SK-N-SH (cell line): ENCODE measurements at regions not wholly inside any gene's neighbourhood (a gene's known extent, or its start where the extent isn't known, plus 50 kb on each side); places are given as distances from the start of the nearest gene placed in this dataset.

Experiments used
- CTCF ChIA-PET: fragments of 300-600, 350-600 bp; formaldehyde crosslinking; extraction: SDS; loops from one replicate; lab custom pipeline; 2021; lab: Yijun Ruan, JAX
- POLR2A ChIA-PET: fragments of 350-600 bp; sonication (Branson Sonifier 250); formaldehyde crosslinking; extraction: SDS; loops from one replicate; lab custom pipeline; 2020; ENCODE audit warnings: antibody characterized with exemption, inconsistent platforms; lab: Yijun Ruan, JAX
- DNase-seq: peaks from one replicate; pipeline ENCODE4 v3.0.0; 2012
- H2AFZ ChIP-seq: fragments of 200-600 bp; sonication (generic); 2 replicates; pipeline ENCODE4 v1.8.1; 2016; ENCODE audit warnings: antibody characterized with exemption, mild to moderate bottlenecking, low read depth
- H3F3A ChIP-seq: fragments of 200-600 bp; sonication (generic); replicated peaks from 2 replicates; pipeline ENCODE3; 2016; ENCODE audit warnings: antibody characterized with exemption, mild to moderate bottlenecking; ENCODE audit not compliant: insufficient read depth
- H3K27ac ChIP-seq, 2 experiments: fragments of 200-500 bp in 1 of 2; fragments of 200-600 bp in 1 of 2; sonication (Bioruptor generic) in 1 of 2; sonication (generic), shearing (Covaris generic) in 1 of 2; 2 replicates each; pipeline versions ENCODE4 v1.5.1 to v1.6.1; 2014 to 2016; ENCODE audit warnings: low read depth in 2 of 2, inconsistent platforms in 1 of 2, low read length in 1 of 2, mild to moderate bottlenecking in 1 of 2, mixed read lengths in 1 of 2
- H3K27me3 ChIP-seq: fragments of 200-600 bp; sonication (generic), shearing (Covaris generic); 2 replicates; pipeline ENCODE4 v1.6.1; 2016; ENCODE audit warnings: mixed run types; ENCODE audit not compliant: insufficient read depth
- H3K36me3 ChIP-seq, 2 experiments: fragments of 200-500 bp in 1 of 2; fragments of 200-600 bp in 1 of 2; sonication (Bioruptor generic) in 1 of 2; sonication (generic) in 1 of 2; replicated peaks in 1 of 2; 2 replicates each; pipeline versions ENCODE3 to v1.5.1; 2014 to 2016; ENCODE audit warnings: low read length in 1 of 2, mild to moderate bottlenecking in 1 of 2; ENCODE audit not compliant: insufficient read depth in 2 of 2, control insufficient read depth in 1 of 2
- H3K4me1 ChIP-seq, 2 experiments: fragments of 200-500 bp in 1 of 2; fragments of 200-600 bp in 1 of 2; sonication (Bioruptor generic) in 1 of 2; sonication (generic), shearing (Covaris generic) in 1 of 2; 2 replicates each; pipeline versions ENCODE4 v1.5.1 to v1.6.1; 2014 to 2016; ENCODE audit warnings: low read depth in 1 of 2, low read length in 1 of 2, mixed run types in 1 of 2; ENCODE audit not compliant: insufficient read depth in 2 of 2, control insufficient read depth in 1 of 2
- H3K4me2 ChIP-seq: fragments of 200-600 bp; sonication (generic), shearing (Covaris generic); 2 replicates; pipeline ENCODE4 v1.6.1; 2017; ENCODE audit warnings: mixed run types
- H3K4me3 ChIP-seq, 2 experiments: fragments of 200-500 bp in 1 of 2; fragments of 200-600 bp in 1 of 2; sonication (Bioruptor generic) in 1 of 2; sonication (generic), shearing (Covaris generic) in 1 of 2; 2 replicates each; pipeline versions ENCODE4 v1.5.1 to v1.8.1; 2014 to 2016; ENCODE audit warnings: low read depth in 2 of 2, inconsistent platforms in 1 of 2, low read length in 1 of 2, mild to moderate bottlenecking in 1 of 2, mixed read lengths in 1 of 2, moderate library complexity in 1 of 2
- H3K79me2 ChIP-seq: fragments of 200-600 bp; sonication (generic); 2 replicates; pipeline ENCODE4 v1.8.1; 2017; ENCODE audit warnings: mild to moderate bottlenecking; ENCODE audit not compliant: insufficient read depth
- H3K9ac ChIP-seq: fragments of 200-600 bp; sonication (generic); 2 replicates; pipeline ENCODE4 v1.6.1; 2017; ENCODE audit warnings: mixed run types
- H3K9me2 ChIP-seq: fragments of 200-600 bp; sonication (generic); 2 replicates; pipeline ENCODE4 v1.6.1; 2017; ENCODE audit warnings: mixed run types
- H3K9me3 ChIP-seq: fragments of 200-600 bp; sonication (generic); 2 replicates; pipeline ENCODE4 v1.6.1; 2017; ENCODE audit warnings: mixed run types, mild to moderate bottlenecking, moderate library complexity
- H4K20me1 ChIP-seq: fragments of 200-600 bp; sonication (generic); 2 replicates; pipeline ENCODE4 v1.6.1; 2017; ENCODE audit warnings: mild to moderate bottlenecking, mixed run types; ENCODE audit not compliant: insufficient read depth
- ELF1 ChIP-seq: IDR thresholded peaks from 2 replicates; pipeline ENCODE4 v1.4.0; 2012
- EZH2phosphoT487 ChIP-seq: fragments of 200-600 bp; sonication (generic); IDR thresholded peaks from 2 replicates; pipeline ENCODE4 v1.6.1; 2017; ENCODE audit warnings: low read depth, mixed run types, mild to moderate bottlenecking, antibody characterized with exemption, moderate library complexity, borderline replicate concordance
- FOSL2 ChIP-seq: IDR thresholded peaks from 2 replicates; pipeline ENCODE4 v1.4.0; 2012; ENCODE audit warnings: low read depth, mild to moderate bottlenecking, moderate library complexity, borderline replicate concordance
- FOXJ3 ChIP-seq: sonication (generic); formaldehyde crosslinking; IDR thresholded peaks from 2 replicates; pipeline ENCODE4 v1.5.1; 2020; ENCODE audit warnings: mild to moderate bottlenecking, missing genetic modification reagents
- GABPA ChIP-seq: IDR thresholded peaks from 2 replicates; pipeline ENCODE4 v1.4.0; 2012; ENCODE audit warnings: low read depth, mild to moderate bottlenecking
- GATA2 ChIP-seq: sonication (generic); formaldehyde crosslinking; IDR thresholded peaks from 2 replicates; pipeline ENCODE4 v1.5.0; 2020; ENCODE audit warnings: mild to moderate bottlenecking, missing genetic modification reagents
- MAX ChIP-seq: IDR thresholded peaks from 2 replicates; pipeline ENCODE4 v1.4.0; 2012; ENCODE audit warnings: low read depth
- MEF2A ChIP-seq: IDR thresholded peaks from 2 replicates; pipeline ENCODE4 v1.4.0; 2012; ENCODE audit warnings: low read depth, borderline replicate concordance
- NRF1 ChIP-seq: IDR thresholded peaks from 2 replicates; pipeline ENCODE4 v1.6.1; 2012; ENCODE audit warnings: low read depth, mild to moderate bottlenecking, low read length
- RCOR1 ChIP-seq: fragments of 150-350 bp; IDR thresholded peaks from 2 replicates; pipeline ENCODE4 v1.6.1; 2017; ENCODE audit warnings: antibody characterized with exemption, low read length
- SMC3 ChIP-seq: IDR thresholded peaks from 2 replicates; pipeline ENCODE4 v1.6.1; 2012; ENCODE audit warnings: low read depth, low read length, improper control_type of control experiment
- USF2 ChIP-seq: fragments of 150-350 bp; IDR thresholded peaks from 2 replicates; pipeline ENCODE4 v1.6.1; 2017; ENCODE audit warnings: antibody characterized with exemption, low read length, low read depth, borderline replicate concordance
- YY1 ChIP-seq: IDR thresholded peaks from 2 replicates; pipeline ENCODE4 v1.4.0; 2012; ENCODE audit warnings: low read depth, mild to moderate bottlenecking
- ZBTB33 ChIP-seq: IDR thresholded peaks from 2 replicates; pipeline ENCODE4 v1.4.0; 2012; ENCODE audit warnings: low read depth, borderline replicate concordance
- WGBS: methylation state at CpG from one replicate; pipeline ENCODE4 v1.1.6; 2017; ENCODE audit warnings: low lambda C conversion rate; 5-methylcytosine and 5-hydroxymethylcytosine counted together
- TF ChIP-seq, protein P1 (sequence below): IDR thresholded peaks from 2 replicates; pipeline ENCODE4 v1.6.1; 2012; ENCODE audit warnings: mild to moderate bottlenecking, low read depth, low read length, moderate library complexity

GRCh38 chr10:36391405-36391804 lies 734.0 kb upstream of the ANKRD30A start:
- Histone ChIP-seq H2AFZ (no peak overlapping the region), H3K9me2 (no peaks in the 10 kb centered on the region), H3K27me3 (no peaks in the 10 kb centered on the region), H4K20me1 (no peaks in the 10 kb centered on the region), H3K79me2 (no peaks in the 10 kb centered on the region), H3K4me2 (no peak overlapping the region), H3K36me3 (no peaks in the 10 kb centered on the region), H3K4me1 (no peaks in the 10 kb centered on the region), H3K9ac (no peak overlapping the region), H3K27ac (no peak overlapping the region), H3F3A (no peaks in the 10 kb centered on the region), H3K4me3 (no peak overlapping the region), H3K9me3 (no peaks in the 10 kb centered on the region)
- ChIA-PET POLR2A (no interaction called here), CTCF (no interaction called here)
- no peak for TF ChIP-seq SMC3
- DNase-seq, result no peak
- WGBS, result 77% methylated on average over 4 of the region's 4 CpGs

DNA sequence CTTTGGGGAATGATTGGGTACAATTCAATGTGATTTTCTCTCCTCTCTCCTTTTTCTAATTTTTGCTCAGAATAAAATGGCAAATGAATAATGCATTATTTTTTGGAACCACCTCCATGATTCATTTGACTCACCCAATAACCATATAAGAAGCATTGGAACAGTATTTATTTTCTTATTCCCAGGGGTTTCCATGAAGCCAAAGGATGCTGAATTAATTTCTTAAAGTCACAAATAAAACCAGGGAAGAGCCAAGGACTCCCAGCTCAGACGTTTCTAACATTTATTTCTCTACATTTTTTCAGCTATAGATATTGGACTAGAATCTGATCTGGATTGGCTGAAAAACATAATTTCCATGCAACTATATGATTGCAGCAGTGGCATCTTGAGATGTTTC lies 735.2 kb upstream of the ANKRD30A start:
- DNase-seq, result no peak
- no peak overlapping the region for H3K9ac ChIP-seq
- no peaks in the 10 kb centered on the region for H4K20me1 ChIP-seq
- no peak overlapping the region for H2AFZ ChIP-seq
- H3K4me2 ChIP-seq, result no peak overlapping the region
- H3K4me3 ChIP-seq, result no peak overlapping the region
- no peaks in the 10 kb centered on the region for H3K36me3 ChIP-seq
- TF ChIP-seq ELF1, result no peak
- ChIA-PET POLR2A (no interaction called here), CTCF (no interaction called here)
- H3K27ac ChIP-seq, result no peak overlapping the region
- no peaks in the 10 kb centered on the region for H3F3A ChIP-seq
- no peaks in the 10 kb centered on the region for H3K27me3 ChIP-seq
- H3K9me3 ChIP-seq, result no peaks in the 10 kb centered on the region
- 64% methylated on average over 1 of the region's 1 CpG for WGBS
- no peaks in the 10 kb centered on the region for H3K79me2 ChIP-seq
- no peaks in the 10 kb centered on the region for H3K9me2 ChIP-seq
- H3K4me1 ChIP-seq, result no peaks in the 10 kb centered on the region

DNA sequence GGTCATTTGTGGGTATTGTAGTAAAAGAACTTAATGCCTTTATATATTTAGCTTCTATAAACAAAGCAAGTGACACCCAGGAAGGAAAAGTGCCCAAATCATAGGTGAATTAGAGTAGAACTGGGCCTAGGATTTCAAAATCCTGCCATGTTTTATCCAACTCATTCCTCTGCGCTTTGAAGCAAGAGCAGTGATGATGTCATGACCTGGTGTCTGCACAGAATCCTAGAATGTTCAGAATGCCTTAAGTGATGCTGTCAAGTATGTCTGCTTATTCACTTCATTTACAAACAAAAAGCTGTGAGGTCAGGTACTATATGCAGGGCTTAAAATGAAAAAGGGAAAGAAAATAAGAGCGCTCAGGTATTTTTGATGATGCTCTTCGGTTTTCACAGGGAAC lies 737.2 kb upstream of the ANKRD30A start:
- no peak overlapping the region for H2AFZ ChIP-seq
- no peak overlapping the region for H3K27ac ChIP-seq
- no peaks in the 10 kb centered on the region for H4K20me1 ChIP-seq
- 88% methylated on average over 3 of the region's 3 CpGs for WGBS
- H3K79me2 ChIP-seq, result no peaks in the 10 kb centered on the region
- H3K36me3 ChIP-seq, result no peaks in the 10 kb centered on the region
- ChIA-PET CTCF (no interaction called here), POLR2A (no interaction called here)
- no peak overlapping the region for H3K4me2 ChIP-seq
- H3K4me3 ChIP-seq, result no peak overlapping the region
- H3K9me2 ChIP-seq, result no peaks in the 10 kb centered on the region
- no peak for DNase-seq
- no peak overlapping the region for H3K9ac ChIP-seq
- no peaks in the 10 kb centered on the region for H3F3A ChIP-seq
- no peaks in the 10 kb centered on the region for H3K27me3 ChIP-seq
- no peaks in the 10 kb centered on the region for H3K9me3 ChIP-seq
- no peaks in the 10 kb centered on the region for H3K4me1 ChIP-seq
- TF ChIP-seq YY1, result no peak
- TF ChIP-seq, protein P1, sequence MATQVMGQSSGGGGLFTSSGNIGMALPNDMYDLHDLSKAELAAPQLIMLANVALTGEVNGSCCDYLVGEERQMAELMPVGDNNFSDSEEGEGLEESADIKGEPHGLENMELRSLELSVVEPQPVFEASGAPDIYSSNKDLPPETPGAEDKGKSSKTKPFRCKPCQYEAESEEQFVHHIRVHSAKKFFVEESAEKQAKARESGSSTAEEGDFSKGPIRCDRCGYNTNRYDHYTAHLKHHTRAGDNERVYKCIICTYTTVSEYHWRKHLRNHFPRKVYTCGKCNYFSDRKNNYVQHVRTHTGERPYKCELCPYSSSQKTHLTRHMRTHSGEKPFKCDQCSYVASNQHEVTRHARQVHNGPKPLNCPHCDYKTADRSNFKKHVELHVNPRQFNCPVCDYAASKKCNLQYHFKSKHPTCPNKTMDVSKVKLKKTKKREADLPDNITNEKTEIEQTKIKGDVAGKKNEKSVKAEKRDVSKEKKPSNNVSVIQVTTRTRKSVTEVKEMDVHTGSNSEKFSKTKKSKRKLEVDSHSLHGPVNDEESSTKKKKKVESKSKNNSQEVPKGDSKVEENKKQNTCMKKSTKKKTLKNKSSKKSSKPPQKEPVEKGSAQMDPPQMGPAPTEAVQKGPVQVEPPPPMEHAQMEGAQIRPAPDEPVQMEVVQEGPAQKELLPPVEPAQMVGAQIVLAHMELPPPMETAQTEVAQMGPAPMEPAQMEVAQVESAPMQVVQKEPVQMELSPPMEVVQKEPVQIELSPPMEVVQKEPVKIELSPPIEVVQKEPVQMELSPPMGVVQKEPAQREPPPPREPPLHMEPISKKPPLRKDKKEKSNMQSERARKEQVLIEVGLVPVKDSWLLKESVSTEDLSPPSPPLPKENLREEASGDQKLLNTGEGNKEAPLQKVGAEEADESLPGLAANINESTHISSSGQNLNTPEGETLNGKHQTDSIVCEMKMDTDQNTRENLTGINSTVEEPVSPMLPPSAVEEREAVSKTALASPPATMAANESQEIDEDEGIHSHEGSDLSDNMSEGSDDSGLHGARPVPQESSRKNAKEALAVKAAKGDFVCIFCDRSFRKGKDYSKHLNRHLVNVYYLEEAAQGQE, result no peak
- no peak for TF ChIP-seq GABPA
- TF ChIP-seq USF2, result no peak
- TF ChIP-seq FOXJ3 (CRISPR knock-in tag), result no peak
- TF ChIP-seq NRF1, result no peak
- TF ChIP-seq GATA2, result no peak
- TF ChIP-seq MAX, result no peak
- TF ChIP-seq ZBTB33, result no peak
- TF ChIP-seq FOSL2, result no peak
- TF ChIP-seq RCOR1, result no peak
- no peak for TF ChIP-seq EZH2phosphoT487
- TF ChIP-seq MEF2A, result no peak
